HG02885 (cell line): ENCODE measurements at regions not wholly inside any gene's neighbourhood (a gene's known extent, or its start where the extent isn't known, plus 50 kb on each side); places are given as distances from the start of the nearest gene placed in this dataset.

Experiments used
- ATAC-seq: cut with Tn5 transposase; IDR thresholded peaks from one replicate; pipeline ENCODE4 v1.9.1; 2021; ENCODE audit warnings: mild to moderate bottlenecking; ENCODE audit not compliant: unreplicated experiment, poor library complexity

GRCh38 chr5:93188876-93189485 lies 392.0 kb downstream of the NR2F1-AS1 start:
- ATAC-seq, result no peak

GRCh38 chr5:93186076-93186682 lies 394.8 kb downstream of the NR2F1-AS1 start:
- no peak for ATAC-seq

GRCh38 chr5:93184041-93184440 lies 397.0 kb downstream of the NR2F1-AS1 start:
- no peak for ATAC-seq

GRCh38 chr5:93179466-93179865 lies 401.6 kb downstream of the NR2F1-AS1 start:
- ATAC-seq, result no peak

GRCh38 chr5:93174930-93175329 lies 406.1 kb downstream of the NR2F1-AS1 start:
- ATAC-seq, result no peak

GRCh38 chr5:93165559-93165958 lies 415.5 kb downstream of the NR2F1-AS1 start:
- no peak for ATAC-seq

- no peak for ATAC-seq
These were observed 416.3 kb downstream of the NR2F1-AS1 start for GRCh38 chr5:93164690-93165089.

- ATAC-seq, result no peak
These were observed 417.9 kb downstream of the NR2F1-AS1 start for GRCh38 chr5:93163010-93163663.

GRCh38 chr5:93161661-93162654 lies 419.1 kb downstream of the NR2F1-AS1 start:
- no peak for ATAC-seq

GRCh38 chr5:93158841-93159240 lies 422.2 kb downstream of the NR2F1-AS1 start:
- no peak for ATAC-seq

- ATAC-seq, result no peak
These were observed 424.5 kb downstream of the NR2F1-AS1 start for GRCh38 chr5:93156566-93156965.

- ATAC-seq, result no peak
These were observed 426.5 kb downstream of the NR2F1-AS1 start for GRCh38 chr5:93154535-93154934.

- ATAC-seq, result no peak
These were observed 427.6 kb downstream of the NR2F1-AS1 start for GRCh38 chr5:93153461-93153860.

GRCh38 chr5:93151896-93152295 lies 429.1 kb downstream of the NR2F1-AS1 start:
- no peak for ATAC-seq

GRCh38 chr5:93151121-93151520 lies 429.9 kb downstream of the NR2F1-AS1 start:
- no peak for ATAC-seq

- ATAC-seq, result no peak
These were observed 430.6 kb downstream of the NR2F1-AS1 start for GRCh38 chr5:93150311-93151012.

- no peak for ATAC-seq
These were observed 435.3 kb downstream of the NR2F1-AS1 start for GRCh38 chr5:93145767-93146166.

GRCh38 chr5:93145019-93145418 lies 436.0 kb downstream of the NR2F1-AS1 start:
- ATAC-seq, result no peak

GRCh38 chr5:93141969-93142368 lies 439.1 kb downstream of the NR2F1-AS1 start:
- ATAC-seq, result no peak
